Endodermal cell (in vitro differentiated cells): ENCODE measurements at regions not wholly inside any gene's neighbourhood (a gene's known extent, or its start where the extent isn't known, plus 50 kb on each side); places are given as distances from the start of the nearest gene placed in this dataset.

Experiments
- DNase-seq: peaks from one replicate; pipeline ENCODE4 v3.0.0-alpha.2; 2017
- H3K27ac ChIP-seq: 2 replicates; pipeline ENCODE4 v1.5.1; 2013; ENCODE audit warnings: mild to moderate bottlenecking, low read depth, low read length, moderate library complexity
- H3K27me3 ChIP-seq: 2 replicates; pipeline ENCODE4 v1.6.1; 2013; ENCODE audit warnings: mild to moderate bottlenecking, low read length, moderate library complexity; ENCODE audit not compliant: insufficient read depth, control insufficient read depth, poor library complexity, severe bottlenecking
- H3K36me3 ChIP-seq: 2 replicates; pipeline ENCODE4 v1.7.0; 2013; ENCODE audit warnings: mild to moderate bottlenecking, low read length, moderate library complexity; ENCODE audit not compliant: control insufficient read depth, insufficient read depth
- H3K4me1 ChIP-seq: one replicate; pipeline ENCODE4 v1.7.0; 2013; ENCODE audit warnings: low read length; ENCODE audit not compliant: control insufficient read depth, insufficient read depth
- H3K4me3 ChIP-seq: 2 replicates; pipeline ENCODE4 v1.5.1; 2013; ENCODE audit warnings: mild to moderate bottlenecking, low read length, moderate library complexity
- H3K9ac ChIP-seq: 2 replicates; pipeline ENCODE4 v1.6.1; 2013; ENCODE audit warnings: mild to moderate bottlenecking, low read length, moderate library complexity; ENCODE audit not compliant: poor library complexity, severe bottlenecking; ENCODE audit errors: extremely low read depth
- H3K9me3 ChIP-seq: 2 replicates; pipeline ENCODE4 v1.6.1; 2013; ENCODE audit warnings: mild to moderate bottlenecking, low read length, moderate library complexity; ENCODE audit not compliant: control insufficient read depth
- H3K27ac Mint-ChIP-seq: 2 replicates; pipeline ENCODE4 v1.8.0; 2020; ENCODE audit warnings: mixed read lengths
- H3K27me3 Mint-ChIP-seq: 2 replicates; pipeline ENCODE4 v1.8.0; 2021; ENCODE audit warnings: mild to moderate bottlenecking, mixed read lengths; ENCODE audit not compliant: insufficient read depth
- H3K36me3 Mint-ChIP-seq: 2 replicates; pipeline ENCODE4 v1.8.0; 2020; ENCODE audit warnings: low read depth, mixed read lengths
- H3K4me1 Mint-ChIP-seq: 2 replicates; pipeline ENCODE4 v1.8.0; 2020; ENCODE audit warnings: mixed read lengths
- H3K4me3 Mint-ChIP-seq: 2 replicates; pipeline ENCODE4 v1.8.0; 2020; ENCODE audit warnings: mild to moderate bottlenecking, moderate library complexity, mixed read lengths
- H3K9me3 Mint-ChIP-seq: 2 replicates; pipeline ENCODE4 v1.8.0; 2020; ENCODE audit warnings: mild to moderate bottlenecking, mixed read lengths
- WGBS, 2 experiments: methylation state at CpG; one replicate each; pipeline versions ENCODE4 v1.1.5 to v1.1.7; 2013; ENCODE audit warnings: missing lambda C conversion rate in 2 of 2, mixed read lengths in 1 of 2; ENCODE audit not compliant: insufficient coverage in 1 of 2, insufficient read length in 1 of 2; 5-methylcytosine and 5-hydroxymethylcytosine counted together
- TF ChIP-seq, protein P1 (sequence below): fragments of 200-600 bp; sonication (generic); conservative IDR thresholded peaks from 2 replicates; pipeline ENCODE4 v1.5.0; 2021; ENCODE audit warnings: antibody characterized with exemption, mild to moderate bottlenecking

DNA sequence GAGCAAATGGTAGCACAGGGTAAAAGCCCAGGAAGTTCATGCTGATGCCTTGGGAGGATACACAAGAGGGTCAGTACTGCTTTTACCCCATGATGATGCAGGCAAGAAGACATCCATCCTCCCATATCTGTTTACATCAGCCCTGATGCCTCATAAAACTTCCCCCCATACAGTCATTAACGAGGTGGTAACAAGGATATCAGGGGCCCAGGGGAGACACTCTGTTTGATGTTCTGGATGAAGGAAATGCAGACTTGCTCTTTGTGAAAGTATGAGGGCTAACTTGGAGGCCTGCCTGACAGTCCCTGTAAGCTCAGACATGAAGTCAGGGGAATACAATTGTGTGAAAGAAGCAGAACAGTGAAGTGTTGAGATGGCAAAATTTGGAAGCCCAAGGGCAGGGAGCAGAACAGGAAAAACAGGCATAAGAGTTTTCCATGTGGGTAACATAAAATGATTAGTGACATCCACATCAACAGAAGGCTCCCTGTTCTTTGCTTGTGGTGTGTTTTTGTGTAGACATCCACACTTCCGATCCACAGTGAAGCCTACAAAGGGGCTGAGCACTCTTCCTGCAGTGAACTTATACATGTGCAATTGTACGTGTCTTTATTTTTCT, 813.4 kb downstream of the MAFB start:
- no peaks in the 10 kb centered on the region for H3K36me3 Mint-ChIP-seq
- H3K27ac ChIP-seq = no peak overlapping the region
- H3K9me3 Mint-ChIP-seq = no peaks in the 10 kb centered on the region
- H3K27me3 Mint-ChIP-seq = no peaks in the 10 kb centered on the region
- H3K27ac Mint-ChIP-seq = no peak overlapping the region
- DNase-seq = peak; percentile 53
- WGBS, 2 experiments = 89 to 100% methylated on average over 2 to 3 of the region's 3 CpGs
- H3K4me1 Mint-ChIP-seq = peaks cover 35% of the 10 kb centered on the region
- H3K27me3 ChIP-seq = peaks cover 7% of the 10 kb centered on the region
- no peaks in the 10 kb centered on the region for H3K36me3 ChIP-seq
- no peak overlapping the region for H3K4me3 ChIP-seq
- TF ChIP-seq, protein P1, sequence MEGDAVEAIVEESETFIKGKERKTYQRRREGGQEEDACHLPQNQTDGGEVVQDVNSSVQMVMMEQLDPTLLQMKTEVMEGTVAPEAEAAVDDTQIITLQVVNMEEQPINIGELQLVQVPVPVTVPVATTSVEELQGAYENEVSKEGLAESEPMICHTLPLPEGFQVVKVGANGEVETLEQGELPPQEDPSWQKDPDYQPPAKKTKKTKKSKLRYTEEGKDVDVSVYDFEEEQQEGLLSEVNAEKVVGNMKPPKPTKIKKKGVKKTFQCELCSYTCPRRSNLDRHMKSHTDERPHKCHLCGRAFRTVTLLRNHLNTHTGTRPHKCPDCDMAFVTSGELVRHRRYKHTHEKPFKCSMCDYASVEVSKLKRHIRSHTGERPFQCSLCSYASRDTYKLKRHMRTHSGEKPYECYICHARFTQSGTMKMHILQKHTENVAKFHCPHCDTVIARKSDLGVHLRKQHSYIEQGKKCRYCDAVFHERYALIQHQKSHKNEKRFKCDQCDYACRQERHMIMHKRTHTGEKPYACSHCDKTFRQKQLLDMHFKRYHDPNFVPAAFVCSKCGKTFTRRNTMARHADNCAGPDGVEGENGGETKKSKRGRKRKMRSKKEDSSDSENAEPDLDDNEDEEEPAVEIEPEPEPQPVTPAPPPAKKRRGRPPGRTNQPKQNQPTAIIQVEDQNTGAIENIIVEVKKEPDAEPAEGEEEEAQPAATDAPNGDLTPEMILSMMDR = no peak
- H3K9me3 ChIP-seq = no peaks in the 10 kb centered on the region
- no peak overlapping the region for H3K4me3 Mint-ChIP-seq
- H3K9ac ChIP-seq = no peak overlapping the region
- H3K4me1 ChIP-seq = peaks cover 18% of the 10 kb centered on the region

DNA sequence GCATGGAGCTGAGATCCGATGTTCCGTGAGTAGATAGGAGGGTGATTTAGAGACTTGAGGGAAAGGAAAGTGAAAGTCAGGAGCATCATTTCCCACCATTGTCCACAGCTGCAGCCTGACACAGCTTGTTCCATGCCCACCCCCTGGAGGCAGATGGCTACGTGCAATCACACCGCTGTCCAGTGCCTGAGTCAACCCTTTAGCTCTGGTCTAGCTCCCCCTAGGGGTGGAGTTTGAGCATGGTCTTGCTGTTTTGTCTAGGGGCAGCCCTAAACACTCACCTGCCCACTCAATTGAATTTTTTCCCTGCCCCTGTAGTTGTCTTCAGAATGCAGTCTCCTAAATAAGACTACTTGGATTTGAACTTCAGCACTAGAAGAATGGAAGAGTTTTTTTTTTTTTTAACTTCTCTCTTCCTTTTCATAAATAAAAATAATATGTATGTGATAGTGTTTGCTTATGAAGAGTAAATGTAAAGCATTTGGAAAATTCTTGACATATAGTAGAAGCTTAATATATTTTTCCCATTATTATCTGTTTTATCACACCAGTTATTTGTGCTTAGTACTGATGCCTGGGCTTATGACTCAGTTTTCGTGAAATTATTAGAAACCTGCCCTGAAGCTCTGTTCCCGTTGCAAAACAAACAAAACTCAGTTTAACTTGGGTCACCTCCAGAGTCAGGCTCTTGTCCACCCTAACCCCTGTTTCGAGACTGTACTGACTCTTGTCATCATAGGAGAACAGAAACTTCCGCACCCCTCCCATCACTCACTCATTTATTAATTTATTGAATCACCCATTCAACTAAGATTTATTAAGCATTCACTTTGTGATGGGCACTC, 814.8 kb downstream of the MAFB start:
- H3K9me3 ChIP-seq = no peaks in the 10 kb centered on the region
- 68 to 72% methylated on average over 6 to 8 of the region's 8 CpGs for WGBS, 2 experiments
- no peaks in the 10 kb centered on the region for H3K27me3 Mint-ChIP-seq
- H3K36me3 ChIP-seq = no peaks in the 10 kb centered on the region
- H3K9ac ChIP-seq = no peak overlapping the region
- no peak overlapping the region for H3K4me3 Mint-ChIP-seq
- peaks cover 18% of the 10 kb centered on the region for H3K4me1 ChIP-seq
- H3K27ac Mint-ChIP-seq = no peak overlapping the region
- H3K4me3 ChIP-seq = no peak overlapping the region
- H3K9me3 Mint-ChIP-seq = no peaks in the 10 kb centered on the region
- H3K27me3 ChIP-seq = peaks cover 7% of the 10 kb centered on the region
- peaks cover 32% of the 10 kb centered on the region for H3K4me1 Mint-ChIP-seq
- peak; percentile 94 for DNase-seq
- TF ChIP-seq, protein P1 = peak; percentile 96
- H3K27ac ChIP-seq = no peak overlapping the region
- no peaks in the 10 kb centered on the region for H3K36me3 Mint-ChIP-seq

DNA sequence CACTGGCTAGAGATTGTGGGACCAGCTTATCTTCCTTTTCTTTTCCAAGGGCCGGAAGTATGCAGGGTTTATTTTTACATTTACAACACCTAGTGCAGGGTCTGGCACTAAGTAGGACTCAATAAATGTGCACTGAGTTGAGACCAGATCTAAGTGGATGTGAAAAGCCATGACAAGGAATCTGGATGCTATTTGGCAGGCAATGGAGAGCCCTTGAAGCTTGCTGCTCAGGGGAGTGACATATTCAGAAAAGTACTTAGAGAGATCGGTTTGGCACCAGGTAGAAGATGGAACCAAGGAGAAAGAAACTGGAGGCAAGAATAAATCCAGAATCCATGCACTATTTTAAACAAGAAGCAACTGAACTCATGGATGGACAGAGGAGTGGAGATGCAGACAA, 815.8 kb downstream of the MAFB start:
- DNase-seq = no peak
- Histone ChIP-seq H3K27ac (no peak overlapping the region), H3K4me3 (no peak overlapping the region), H3K9me3 (no peaks in the 10 kb centered on the region), H3K27me3 (peaks cover 7% of the 10 kb centered on the region), H3K4me1 (peaks cover 11% of the 10 kb centered on the region), H3K9ac (no peak overlapping the region), H3K36me3 (no peaks in the 10 kb centered on the region)
- TF ChIP-seq, protein P1 = no peak
- Mint-ChIP-seq H3K27me3 (no peaks in the 10 kb centered on the region), H3K4me1 (peaks cover 23% of the 10 kb centered on the region), H3K9me3 (no peaks in the 10 kb centered on the region), H3K27ac (no peak overlapping the region), H3K36me3 (no peaks in the 10 kb centered on the region), H3K4me3 (no peak overlapping the region)
- WGBS, 2 experiments = 95% methylated on average over 2 of the region's 2 CpGs; no CpG with 5 or more reads in 1 of the 2 experiments
